Keratinocyte (primary cell): ENCODE measurements at regions not wholly inside any gene's neighbourhood (a gene's known extent, or its start where the extent isn't known, plus 50 kb on each side); places are given as distances from the start of the nearest gene placed in this dataset.

Source experiments
- DNase-seq: peaks from one replicate; pipeline ENCODE4 v3.0.0-alpha.2; 2011; ENCODE audit warnings: low read depth, missing footprints, low spot score
- FAIRE-seq: peaks from 2 replicates; lab custom pipeline; 2011; peaks lifted over from hg19 to GRCh38; lab: Jason Lieb, UNC
- H2AFZ ChIP-seq: 2 replicates; pipeline ENCODE4 v1.6.0; 2012; ENCODE audit warnings: low read length, control low read depth, inconsistent platforms; ENCODE audit not compliant: control insufficient read depth
- H3K27ac ChIP-seq: 2 replicates; pipeline ENCODE4 v1.5.1; 2011; ENCODE audit warnings: low read length; ENCODE audit not compliant: control insufficient read depth, insufficient read depth
- H3K27me3 ChIP-seq: 3 replicates; pipeline ENCODE4 v1.6.0; 2011; ENCODE audit warnings: low read length; ENCODE audit not compliant: control insufficient read depth, insufficient read depth; ENCODE audit errors: extremely low read depth
- H3K36me3 ChIP-seq, 2 experiments: 2 replicates in 1 of 2; 3 replicates in 1 of 2; pipeline ENCODE4 v1.5.1; 2011; ENCODE audit warnings: low read length in 2 of 2, mild to moderate bottlenecking in 1 of 2; ENCODE audit not compliant: control insufficient read depth in 2 of 2, insufficient read depth in 2 of 2; ENCODE audit errors: extremely low read depth in 1 of 2
- H3K4me1 ChIP-seq: 3 replicates; pipeline ENCODE4 v1.5.1; 2011; ENCODE audit warnings: low read length; ENCODE audit not compliant: control insufficient read depth, insufficient read depth; ENCODE audit errors: extremely low read depth
- H3K4me2 ChIP-seq: 3 replicates; pipeline ENCODE4 v1.6.0; 2011; ENCODE audit warnings: low read depth, low read length; ENCODE audit not compliant: control insufficient read depth, insufficient read depth; ENCODE audit errors: extremely low read depth
- H3K4me3 ChIP-seq, 3 experiments: fragments of 200-600 bp in 1 of 3; sonication (generic) in 1 of 3; 2 replicates in 2 of 3; 3 replicates in 1 of 3; pipeline ENCODE4 v1.5.1; 2011 to 2016; ENCODE audit warnings: low read length in 3 of 3, mild to moderate bottlenecking in 3 of 3, control low read depth in 2 of 3, inconsistent platforms in 1 of 3, low read depth in 1 of 3, mixed read lengths in 1 of 3, mixed run types in 1 of 3, moderate library complexity in 1 of 3; ENCODE audit not compliant: control insufficient read depth in 2 of 3, insufficient read depth in 2 of 3; ENCODE audit errors: extremely low read depth in 1 of 3
- H3K79me2 ChIP-seq: 2 replicates; pipeline ENCODE4 v1.6.0; 2012; ENCODE audit warnings: low read length; ENCODE audit not compliant: control insufficient read depth, insufficient read depth
- H3K9ac ChIP-seq: 3 replicates; pipeline ENCODE4 v1.6.0; 2011; ENCODE audit warnings: low read length; ENCODE audit not compliant: control insufficient read depth, insufficient read depth; ENCODE audit errors: extremely low read depth
- H3K9me1 ChIP-seq: 3 replicates; pipeline ENCODE4 v1.6.0; 2011; ENCODE audit warnings: low read length; ENCODE audit not compliant: control insufficient read depth, insufficient read depth; ENCODE audit errors: extremely low read depth
- H3K9me3 ChIP-seq: 2 replicates; pipeline ENCODE4 v1.5.1; 2012; ENCODE audit warnings: low read depth, low read length; ENCODE audit not compliant: control insufficient read depth
- H4K20me1 ChIP-seq: 3 replicates; pipeline ENCODE4 v1.6.0; 2011; ENCODE audit warnings: low read length; ENCODE audit not compliant: control insufficient read depth, insufficient read depth; ENCODE audit errors: extremely low read depth
- CTCF ChIP-seq, 3 experiments: IDR thresholded peaks in 1 of 3; conservative IDR thresholded peaks in 1 of 3; optimal IDR thresholded peaks in 1 of 3; 2 replicates in 2 of 3; 3 replicates in 1 of 3; pipeline versions ENCODE3 to v1.5.1; 2011; ENCODE audit warnings: low read length in 3 of 3, mild to moderate bottlenecking in 3 of 3, moderate library complexity in 2 of 3, control low read depth in 1 of 3, inconsistent platforms in 1 of 3; ENCODE audit not compliant: insufficient read depth in 2 of 3; ENCODE audit errors: extremely low read depth in 1 of 3
- EZH2 ChIP-seq: IDR thresholded peaks from one replicate; pipeline ENCODE4 v1.6.1; 2012; ENCODE audit warnings: inconsistent platforms, mild to moderate bottlenecking, low read length, moderate library complexity
- dilution Hi-C: fragments of 300-500 bp; cut with MboI; formaldehyde crosslinking; loops from one replicate; pipeline ENCODE4 v1.7.0; 2020; ENCODE audit warnings: low sequenced_read_pairs; ENCODE audit not compliant: extremely low pct_ligation_motif_present

- no peak overlapping the region for H3K9ac ChIP-seq
- dilution Hi-C loops, result no loop called here
- H3K9me1 ChIP-seq, result no peaks in the 10 kb centered on the region
- TF ChIP-seq EZH2, result no peak
- no peak for TF ChIP-seq CTCF (optimal IDR thresholded peaks at IDR 0.05 in 1 of 3, IDR thresholded peaks at IDR 0.05 in 1 of 3, conservative IDR thresholded peaks at IDR 0.05 in 1 of 3; ENCODE audit: extremely low read depth in 1 of 3, insufficient read depth in 2 of 3, low read length in 3 of 3)
- H3K79me2 ChIP-seq, result no peaks in the 10 kb centered on the region
- H3K4me1 ChIP-seq, result no peaks in the 10 kb centered on the region
- FAIRE-seq (no peak), DNase-seq (no peak)
- no peak overlapping the region for H3K4me3 ChIP-seq
- no peaks in the 10 kb centered on the region for H3K9me3 ChIP-seq
- H4K20me1 ChIP-seq, result no peaks in the 10 kb centered on the region
- H2AFZ ChIP-seq, result no peak overlapping the region
- no peaks in the 10 kb centered on the region for H3K36me3 ChIP-seq
- H3K27ac ChIP-seq, result no peak overlapping the region
- H3K27me3 ChIP-seq, result no peaks in the 10 kb centered on the region
- H3K4me2 ChIP-seq, result no peak overlapping the region
Observed at GRCh38 chr6:81694855-81695254, 57.6 kb downstream of the TENT5A start.

- H3K27me3 ChIP-seq, result no peaks in the 10 kb centered on the region
- dilution Hi-C loops, result no loop called here
Observed at GRCh38 chr6:81694207-81694606, 58.3 kb downstream of the TENT5A start.

More at GRCh38 chr6:81694207-81694606, 58.3 kb downstream of the TENT5A start:
- H3K4me1 ChIP-seq, result no peaks in the 10 kb centered on the region
- no peak overlapping the region for H2AFZ ChIP-seq
- no peak overlapping the region for H3K27ac ChIP-seq
- H3K9ac ChIP-seq, result no peak overlapping the region
- H3K9me1 ChIP-seq, result no peaks in the 10 kb centered on the region
- H3K4me3 ChIP-seq, result no peak overlapping the region
- no peaks in the 10 kb centered on the region for H3K36me3 ChIP-seq
- H3K9me3 ChIP-seq, result no peaks in the 10 kb centered on the region
- FAIRE-seq (no peak), DNase-seq (no peak)
- H4K20me1 ChIP-seq, result no peaks in the 10 kb centered on the region
- no peak overlapping the region for H3K4me2 ChIP-seq
- TF ChIP-seq CTCF (optimal IDR thresholded peaks at IDR 0.05 in 1 of 3, IDR thresholded peaks at IDR 0.05 in 1 of 3, conservative IDR thresholded peaks at IDR 0.05 in 1 of 3; ENCODE audit: extremely low read depth in 1 of 3, insufficient read depth in 2 of 3, low read length in 3 of 3) (no peak), EZH2 (no peak)
- H3K79me2 ChIP-seq, result no peaks in the 10 kb centered on the region
